ENCODE measurements at regions not wholly inside any gene's neighbourhood (a gene's known extent, or its start where the extent isn't known, plus 50 kb on each side); places are given as distances from the start of the nearest gene placed in this dataset.

DNA sequence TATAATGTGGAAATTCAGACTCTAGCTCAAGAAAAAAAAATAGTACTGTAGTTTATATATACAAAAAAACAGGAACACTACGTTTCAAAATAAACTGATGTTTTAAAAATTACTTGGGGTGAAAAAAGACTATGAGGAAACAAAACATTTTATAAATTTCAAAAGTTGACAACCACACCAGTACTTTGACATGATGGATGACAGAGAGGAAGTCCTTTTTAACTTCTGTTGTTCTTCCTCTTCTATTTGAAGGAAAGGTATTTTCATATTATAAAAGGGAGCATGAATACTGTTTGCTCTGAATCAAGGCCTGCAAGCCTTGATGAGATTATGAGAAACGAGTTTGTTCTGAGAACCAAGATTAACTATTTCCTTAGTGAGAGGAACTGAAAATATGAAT lies 456.9 kb downstream of the TAF11L14 start:
- Histone ChIP-seq H3K9ac (ENCODE audit: low read depth, low read length) (no peak overlapping the region), H3K27me3 (ENCODE audit: insufficient read depth, low read length, poor library complexity) (no peaks in the 10 kb centered on the region), H3K27ac (ENCODE audit: low read length) (no peak overlapping the region), H3K9me3 (ENCODE audit: insufficient read depth, low read length, severe bottlenecking) (no peaks in the 10 kb centered on the region), H3K36me3 (ENCODE audit: insufficient read depth, low read length) (no peaks in the 10 kb centered on the region), H3K79me2 (ENCODE audit: insufficient read depth, low read length) (no peaks in the 10 kb centered on the region), H3K4me3 (ENCODE audit: low read depth in 1 of 2, low read length in 2 of 2) (no peak overlapping the region), H2AFZ (ENCODE audit: low read depth, low read length) (no peak overlapping the region), H4K20me1 (ENCODE audit: insufficient read depth, low read length) (no peaks in the 10 kb centered on the region), H3K4me1 (ENCODE audit: insufficient read depth, low read length) (no peaks in the 10 kb centered on the region), H3K4me2 (ENCODE audit: insufficient read depth, low read length) (no peak overlapping the region)
- no peak for TF ChIP-seq EZH2 (IDR thresholded peaks at IDR 0.05; ENCODE audit: borderline replicate concordance, low read depth, low read length, severe bottlenecking)
- TF ChIP-seq, protein P1, sequence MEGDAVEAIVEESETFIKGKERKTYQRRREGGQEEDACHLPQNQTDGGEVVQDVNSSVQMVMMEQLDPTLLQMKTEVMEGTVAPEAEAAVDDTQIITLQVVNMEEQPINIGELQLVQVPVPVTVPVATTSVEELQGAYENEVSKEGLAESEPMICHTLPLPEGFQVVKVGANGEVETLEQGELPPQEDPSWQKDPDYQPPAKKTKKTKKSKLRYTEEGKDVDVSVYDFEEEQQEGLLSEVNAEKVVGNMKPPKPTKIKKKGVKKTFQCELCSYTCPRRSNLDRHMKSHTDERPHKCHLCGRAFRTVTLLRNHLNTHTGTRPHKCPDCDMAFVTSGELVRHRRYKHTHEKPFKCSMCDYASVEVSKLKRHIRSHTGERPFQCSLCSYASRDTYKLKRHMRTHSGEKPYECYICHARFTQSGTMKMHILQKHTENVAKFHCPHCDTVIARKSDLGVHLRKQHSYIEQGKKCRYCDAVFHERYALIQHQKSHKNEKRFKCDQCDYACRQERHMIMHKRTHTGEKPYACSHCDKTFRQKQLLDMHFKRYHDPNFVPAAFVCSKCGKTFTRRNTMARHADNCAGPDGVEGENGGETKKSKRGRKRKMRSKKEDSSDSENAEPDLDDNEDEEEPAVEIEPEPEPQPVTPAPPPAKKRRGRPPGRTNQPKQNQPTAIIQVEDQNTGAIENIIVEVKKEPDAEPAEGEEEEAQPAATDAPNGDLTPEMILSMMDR (IDR thresholded peaks at IDR 0.05; ENCODE audit: borderline replicate concordance, extremely low read depth, low read length, poor library complexity, severe bottlenecking), result no peak
- ATAC-seq (ENCODE audit: insufficient read depth, low read depth) (no peak), DNase-seq (no peak)

DNA sequence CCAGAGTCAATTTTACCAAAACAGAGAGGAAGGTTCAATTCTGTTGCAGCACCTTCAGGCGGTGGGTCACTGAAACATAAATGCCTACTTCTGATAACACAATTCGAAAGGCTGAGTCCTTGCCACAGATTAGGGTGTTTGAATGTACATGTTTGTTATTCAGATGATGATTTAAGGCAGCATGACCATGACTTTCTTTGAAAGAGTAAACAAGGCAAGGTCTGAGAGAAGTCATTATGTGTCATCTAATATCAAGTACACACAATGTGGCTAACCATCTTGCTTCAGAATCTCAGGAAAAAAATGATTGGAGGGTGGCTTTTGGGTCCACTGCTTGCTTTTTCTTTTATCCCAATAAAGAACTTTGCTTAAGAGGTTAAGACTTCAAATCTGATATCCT lies 457.5 kb downstream of the TAF11L14 start:
- ATAC-seq (ENCODE audit: insufficient read depth, low read depth) (no peak), DNase-seq (no peak)
- H4K20me1 ChIP-seq (ENCODE audit: insufficient read depth, low read length), result no peaks in the 10 kb centered on the region

DNA sequence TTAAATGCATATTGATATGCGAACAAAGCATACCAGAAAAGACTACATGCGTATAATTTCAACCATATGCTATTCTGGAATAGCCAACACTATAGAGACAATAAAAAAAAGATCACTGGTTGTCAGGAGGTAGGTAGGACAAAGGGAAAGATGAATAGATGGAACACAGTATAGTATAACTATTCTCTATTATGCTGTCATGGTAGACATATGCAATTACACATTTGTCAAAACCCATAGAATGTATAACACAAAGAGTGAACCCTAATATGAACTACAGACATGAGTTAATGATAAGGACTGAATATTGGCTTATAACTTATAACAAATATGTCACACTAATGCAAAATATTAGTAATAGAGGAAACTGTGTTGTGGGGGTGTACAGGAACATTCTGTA lies 460.8 kb downstream of the TAF11L14 start:
- H3K4me1 ChIP-seq (ENCODE audit: insufficient read depth, low read length), result no peaks in the 10 kb centered on the region
- ATAC-seq (ENCODE audit: insufficient read depth, low read depth), result no peak

More for the DNA sequence above, 457.5 kb downstream of the TAF11L14 start:
- no peaks in the 10 kb centered on the region for H3K4me1 ChIP-seq (ENCODE audit: insufficient read depth, low read length)
- no peaks in the 10 kb centered on the region for H3K9me3 ChIP-seq (ENCODE audit: insufficient read depth, low read length, severe bottlenecking)
- no peaks in the 10 kb centered on the region for H3K36me3 ChIP-seq (ENCODE audit: insufficient read depth, low read length)
- no peak overlapping the region for H3K4me3 ChIP-seq (ENCODE audit: low read depth in 1 of 2, low read length in 2 of 2)
- no peaks in the 10 kb centered on the region for H3K79me2 ChIP-seq (ENCODE audit: insufficient read depth, low read length)
- TF ChIP-seq EZH2 (IDR thresholded peaks at IDR 0.05; ENCODE audit: borderline replicate concordance, low read depth, low read length, severe bottlenecking), result no peak
- TF ChIP-seq, protein P1 (IDR thresholded peaks at IDR 0.05; ENCODE audit: borderline replicate concordance, extremely low read depth, low read length, poor library complexity, severe bottlenecking), result no peak
- no peak overlapping the region for H2AFZ ChIP-seq (ENCODE audit: low read depth, low read length)
- no peaks in the 10 kb centered on the region for H3K27me3 ChIP-seq (ENCODE audit: insufficient read depth, low read length, poor library complexity)
- no peak overlapping the region for H3K4me2 ChIP-seq (ENCODE audit: insufficient read depth, low read length)
- no peak overlapping the region for H3K9ac ChIP-seq (ENCODE audit: low read depth, low read length)
- H3K27ac ChIP-seq (ENCODE audit: low read length), result no peak overlapping the region

More for the DNA sequence above, 460.8 kb downstream of the TAF11L14 start:
- Histone ChIP-seq H3K4me3 (ENCODE audit: low read depth in 1 of 2, low read length in 2 of 2) (no peak overlapping the region), H3K79me2 (ENCODE audit: insufficient read depth, low read length) (no peaks in the 10 kb centered on the region), H3K27ac (ENCODE audit: low read length) (no peak overlapping the region), H2AFZ (ENCODE audit: low read depth, low read length) (no peak overlapping the region), H3K9ac (ENCODE audit: low read depth, low read length) (no peak overlapping the region), H3K27me3 (ENCODE audit: insufficient read depth, low read length, poor library complexity) (no peaks in the 10 kb centered on the region), H4K20me1 (ENCODE audit: insufficient read depth, low read length) (no peaks in the 10 kb centered on the region), H3K9me3 (ENCODE audit: insufficient read depth, low read length, severe bottlenecking) (no peaks in the 10 kb centered on the region), H3K4me2 (ENCODE audit: insufficient read depth, low read length) (no peak overlapping the region), H3K36me3 (ENCODE audit: insufficient read depth, low read length) (no peaks in the 10 kb centered on the region)
- no peak for DNase-seq
- TF ChIP-seq, protein P1 (IDR thresholded peaks at IDR 0.05; ENCODE audit: borderline replicate concordance, extremely low read depth, low read length, poor library complexity, severe bottlenecking), result no peak
- no peak for TF ChIP-seq EZH2 (IDR thresholded peaks at IDR 0.05; ENCODE audit: borderline replicate concordance, low read depth, low read length, severe bottlenecking)

Measured in DND-41 (cell line).